Hepatocyte (in vitro differentiated cells): ENCODE measurements at regions not wholly inside any gene's neighbourhood (a gene's known extent, or its start where the extent isn't known, plus 50 kb on each side); places are given as distances from the start of the nearest gene placed in this dataset.

ENCODE experiments used
- CTCF ChIP-seq: fragments of 200-600 bp; sonication (generic); IDR thresholded peaks from 2 replicates; pipeline ENCODE4 v1.5.1; 2016; ENCODE audit warnings: antibody characterized with exemption, mild to moderate bottlenecking; ENCODE audit not compliant: poor library complexity
- EZH2 ChIP-seq: fragments of 200-600 bp; sonication (generic); IDR thresholded peaks from 2 replicates; pipeline ENCODE4 v1.6.1; 2016; ENCODE audit warnings: antibody characterized with exemption, mild to moderate bottlenecking, borderline replicate concordance
- EZH2phosphoT487 ChIP-seq: fragments of 200-600 bp; sonication (generic); IDR thresholded peaks from one replicate; pipeline ENCODE4 v1.6.1; 2018; ENCODE audit warnings: antibody characterized with exemption, mild to moderate bottlenecking, low read depth, moderate library complexity; ENCODE audit not compliant: unreplicated experiment, severe bottlenecking

GRCh38 chr4:160276785-160277325 is 1174.0 kb downstream of the RAPGEF2 start:
- TF ChIP-seq CTCF = no peak
- no peak for TF ChIP-seq EZH2
- TF ChIP-seq EZH2phosphoT487 = no peak
